GM19043 (cell line): ENCODE measurements at regions not wholly inside any gene's neighbourhood (a gene's known extent, or its start where the extent isn't known, plus 50 kb on each side); places are given as distances from the start of the nearest gene placed in this dataset.
"Not testable (repeated sequence)": the region's sequence is repeated elsewhere in the genome, so short reads cannot be mapped to it uniquely, and the experiment has no call there.

Experiments used
- ATAC-seq: cut with Tn5 transposase; IDR thresholded peaks from one replicate; pipeline ENCODE4 v1.9.1; 2021; ENCODE audit warnings: low read depth; ENCODE audit not compliant: unreplicated experiment

- ATAC-seq = no peak
These were observed 187.5 kb upstream of the KL start for GRCh38 chr13:32828711-32829110.

- ATAC-seq = no peak
These were observed 187.0 kb upstream of the KL start for GRCh38 chr13:32829269-32829668.

- ATAC-seq = no peak
These were observed 186.4 kb upstream of the KL start for GRCh38 chr13:32829676-32830335.

- ATAC-seq = no peak
These were observed 185.7 kb upstream of the KL start for GRCh38 chr13:32830336-32831031.

- ATAC-seq = no peak
These were observed 178.8 kb upstream of the KL start for GRCh38 chr13:32837307-32837972.

- no peak for ATAC-seq
These were observed 178.0 kb upstream of the KL start for GRCh38 chr13:32837973-32838927.

GRCh38 chr13:32838945-32839344 is 177.3 kb upstream of the KL start:
- ATAC-seq = peak; percentile 74

GRCh38 chr13:32840113-32840512 is 176.1 kb upstream of the KL start:
- ATAC-seq = no peak

GRCh38 chr13:32840989-32841713 is 175.1 kb upstream of the KL start:
- no peak for ATAC-seq

GRCh38 chr13:32845952-32846950 is 170.0 kb upstream of the KL start:
- no peak for ATAC-seq

- not testable (repeated sequence) for ATAC-seq
These were observed 168.2 kb upstream of the KL start for GRCh38 chr13:32847976-32848375.

- ATAC-seq = no peak
These were observed 166.9 kb upstream of the KL start for GRCh38 chr13:32849369-32849768.

- ATAC-seq = no peak
These were observed 165.7 kb upstream of the KL start for GRCh38 chr13:32850316-32851052.

- ATAC-seq = no peak
These were observed 164.8 kb upstream of the KL start for GRCh38 chr13:32851083-32852069.

GRCh38 chr13:32852526-32852925 is 163.7 kb upstream of the KL start:
- ATAC-seq = no peak

GRCh38 chr13:32857077-32857476 is 159.1 kb upstream of the KL start:
- ATAC-seq = no peak

GRCh38 chr13:32857689-32858088 is 158.5 kb upstream of the KL start:
- no peak for ATAC-seq
